LNCaP clone FGC (cell line): ENCODE measurements at regions not wholly inside any gene's neighbourhood (a gene's known extent, or its start where the extent isn't known, plus 50 kb on each side); places are given as distances from the start of the nearest gene placed in this dataset.

Experiments
- DNase-seq: peaks from one replicate; pipeline ENCODE4 v3.0.0-alpha.2; 2011; ENCODE audit warnings: low read depth
- H3K4me3 ChIP-seq: 2 replicates; pipeline ENCODE4 v1.5.1; 2011; ENCODE audit warnings: mild to moderate bottlenecking, low read depth, low read length, control low read depth
- TF ChIP-seq, protein P1 (sequence below): IDR thresholded peaks from 2 replicates; pipeline ENCODE4 v1.5.1; 2012; ENCODE audit warnings: mild to moderate bottlenecking; ENCODE audit not compliant: control insufficient read depth, insufficient read depth; ENCODE audit errors: extremely low read depth

GRCh38 chr16:79439901-79440300 lies 160.6 kb downstream of the MAF start:
- TF ChIP-seq, protein P1, sequence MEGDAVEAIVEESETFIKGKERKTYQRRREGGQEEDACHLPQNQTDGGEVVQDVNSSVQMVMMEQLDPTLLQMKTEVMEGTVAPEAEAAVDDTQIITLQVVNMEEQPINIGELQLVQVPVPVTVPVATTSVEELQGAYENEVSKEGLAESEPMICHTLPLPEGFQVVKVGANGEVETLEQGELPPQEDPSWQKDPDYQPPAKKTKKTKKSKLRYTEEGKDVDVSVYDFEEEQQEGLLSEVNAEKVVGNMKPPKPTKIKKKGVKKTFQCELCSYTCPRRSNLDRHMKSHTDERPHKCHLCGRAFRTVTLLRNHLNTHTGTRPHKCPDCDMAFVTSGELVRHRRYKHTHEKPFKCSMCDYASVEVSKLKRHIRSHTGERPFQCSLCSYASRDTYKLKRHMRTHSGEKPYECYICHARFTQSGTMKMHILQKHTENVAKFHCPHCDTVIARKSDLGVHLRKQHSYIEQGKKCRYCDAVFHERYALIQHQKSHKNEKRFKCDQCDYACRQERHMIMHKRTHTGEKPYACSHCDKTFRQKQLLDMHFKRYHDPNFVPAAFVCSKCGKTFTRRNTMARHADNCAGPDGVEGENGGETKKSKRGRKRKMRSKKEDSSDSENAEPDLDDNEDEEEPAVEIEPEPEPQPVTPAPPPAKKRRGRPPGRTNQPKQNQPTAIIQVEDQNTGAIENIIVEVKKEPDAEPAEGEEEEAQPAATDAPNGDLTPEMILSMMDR: no peak
- DNase-seq: no peak
- H3K4me3 ChIP-seq: no peak overlapping the region

- no peak overlapping the region for H3K4me3 ChIP-seq
- no peak for DNase-seq
- TF ChIP-seq, protein P1: no peak
These were observed 162.5 kb downstream of the MAF start for GRCh38 chr16:79437764-79438751.

- DNase-seq: no peak
- no peak overlapping the region for H3K4me3 ChIP-seq
- TF ChIP-seq, protein P1: no peak
These were observed 163.7 kb downstream of the MAF start for GRCh38 chr16:79436885-79437284.

DNA sequence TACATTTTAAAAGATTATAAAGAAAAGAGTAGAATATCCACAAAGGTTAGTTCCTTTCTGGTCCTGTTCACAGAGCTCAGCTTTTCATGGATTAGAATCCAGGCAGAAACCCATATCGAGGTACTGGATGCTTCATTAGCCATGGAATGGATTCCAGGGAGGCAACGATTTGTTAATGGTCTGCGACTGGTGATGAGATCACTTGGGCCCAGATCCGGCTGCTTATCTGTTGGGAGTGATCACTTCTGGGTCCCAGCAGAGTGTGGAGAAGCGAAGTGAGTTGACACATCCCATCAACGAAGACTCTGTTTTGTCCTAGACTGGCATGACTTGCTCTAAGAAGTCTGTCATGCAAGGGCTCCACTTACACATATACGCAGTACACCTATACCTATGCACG lies 165.8 kb downstream of the MAF start:
- no peak for DNase-seq
- no peak overlapping the region for H3K4me3 ChIP-seq
- TF ChIP-seq, protein P1: no peak

GRCh38 chr16:79434092-79434491 lies 166.4 kb downstream of the MAF start:
- TF ChIP-seq, protein P1: no peak
- no peak overlapping the region for H3K4me3 ChIP-seq
- DNase-seq: no peak

DNA sequence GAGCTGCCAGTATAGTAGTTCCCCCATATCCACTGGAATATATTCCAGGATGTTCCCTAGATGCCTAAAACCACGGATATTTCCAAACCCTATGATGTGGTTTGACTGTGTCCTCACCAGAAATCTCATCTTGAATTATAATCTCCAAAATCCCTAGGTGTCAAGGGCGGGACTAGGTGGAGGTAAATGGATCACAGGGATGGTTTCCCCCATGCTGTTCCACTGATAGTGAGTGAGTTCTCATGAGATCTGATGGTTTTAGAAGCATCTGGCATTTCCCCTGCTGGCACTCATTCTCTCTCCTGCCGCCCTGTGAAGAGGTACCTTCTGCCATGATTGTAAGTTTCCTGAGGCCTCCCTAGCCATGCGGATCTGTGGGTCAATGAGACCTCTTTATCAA lies 168.6 kb downstream of the MAF start:
- DNase-seq: no peak
- no peak overlapping the region for H3K4me3 ChIP-seq
- TF ChIP-seq, protein P1: no peak

GRCh38 chr16:79430191-79430678 lies 170.3 kb downstream of the MAF start:
- TF ChIP-seq, protein P1: no peak
- H3K4me3 ChIP-seq: no peak overlapping the region
- DNase-seq: no peak
